ENCODE measurements at regions not wholly inside any gene's neighbourhood (a gene's known extent, or its start where the extent isn't known, plus 50 kb on each side); places are given as distances from the start of the nearest gene placed in this dataset.
A peak's percentile ranks its signal among the peaks of the same experiment; 100 is the strongest.
"Not testable (repeated sequence)": the region's sequence is repeated elsewhere in the genome, so short reads cannot be mapped to it uniquely, and the experiment has no call there.

GRCh38 chr16:77488652-77489051 is 53.8 kb upstream of the ADAMTS18 start:
- ATAC-seq (no peak), DNase-seq (ENCODE audit: missing footprints) (no peak)
- intact Hi-C loops (cut with DNase I): no loop called here

- ATAC-seq (no peak), DNase-seq (ENCODE audit: missing footprints) (no peak)
- intact Hi-C loops (cut with DNase I): no loop called here
These were observed 56.3 kb upstream of the ADAMTS18 start for GRCh38 chr16:77491091-77491490.

GRCh38 chr16:77496934-77497333 is 62.1 kb upstream of the ADAMTS18 start:
- intact Hi-C loops (cut with DNase I): loop anchor here (5.0 kb wide), 1 partner anchor 80 kb away; no protein-coding TSS in a partner anchor
- ATAC-seq (no peak), DNase-seq (ENCODE audit: missing footprints) (no peak)

DNA sequence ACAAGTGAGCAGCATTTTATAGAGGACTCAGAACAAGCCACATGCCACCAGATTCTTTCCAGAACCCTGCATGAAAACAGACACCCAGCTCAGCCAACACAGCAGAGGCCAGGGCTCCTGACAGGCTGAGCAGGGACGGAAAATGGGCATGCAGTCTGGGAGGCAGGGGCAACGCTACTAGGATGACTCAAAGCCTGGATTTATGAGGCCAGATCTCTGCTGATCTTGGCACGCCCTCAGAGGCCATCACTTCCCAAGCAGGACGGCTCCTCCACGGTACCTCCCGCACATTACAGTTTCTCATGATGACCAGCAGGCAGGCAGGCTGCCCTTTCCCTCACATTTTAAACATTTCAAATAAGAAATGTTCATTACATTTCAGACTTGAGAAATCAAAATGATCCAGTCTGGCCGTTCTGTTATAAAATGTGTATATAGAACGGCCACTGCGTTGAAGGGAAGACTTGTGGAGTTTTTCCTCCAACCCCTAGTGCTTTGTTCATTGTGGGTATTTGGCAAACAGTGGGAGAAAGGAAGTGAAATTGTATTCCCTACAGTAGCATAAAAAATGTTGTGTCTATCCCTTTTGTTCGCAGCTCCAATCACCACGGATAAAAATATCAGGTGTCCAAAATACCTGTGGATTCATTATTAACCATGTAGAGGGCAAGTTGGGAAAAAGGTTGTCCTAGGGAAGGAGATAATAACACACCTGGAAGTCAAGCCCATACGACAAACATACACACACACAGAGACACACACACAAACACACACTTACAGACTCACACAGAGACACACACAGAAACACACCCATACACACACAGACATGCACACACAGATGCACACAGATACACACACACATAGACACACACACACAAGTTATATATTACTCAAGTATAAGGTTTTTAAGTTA is 64.8 kb upstream of the ADAMTS18 start:
- peak; percentile 50 for DNase-seq (ENCODE audit: missing footprints)
- intact Hi-C loops (cut with DNase I): loop anchor here (5.0 kb wide), 1 partner anchor 78 kb away; no protein-coding TSS in a partner anchor
- peak; percentile 23 for ATAC-seq

GRCh38 chr16:77500286-77500598 is 65.4 kb upstream of the ADAMTS18 start:
- intact Hi-C loops (cut with DNase I): no loop called here

GRCh38 chr16:77500934-77501664 is 66.3 kb upstream of the ADAMTS18 start:
- intact Hi-C loops (cut with DNase I): no loop called here
- no peak for ATAC-seq

More at GRCh38 chr16:77500286-77500598, 65.4 kb upstream of the ADAMTS18 start:
- DNase-seq (ENCODE audit: missing footprints): no peak
- no peak for ATAC-seq

GRCh38 chr16:77502448-77502847 is 67.6 kb upstream of the ADAMTS18 start:
- ATAC-seq (no peak), DNase-seq (ENCODE audit: missing footprints) (no peak)
- intact Hi-C loops (cut with DNase I): no loop called here

More at GRCh38 chr16:77500934-77501664, 66.3 kb upstream of the ADAMTS18 start:
- no peak for DNase-seq (ENCODE audit: missing footprints)

DNA sequence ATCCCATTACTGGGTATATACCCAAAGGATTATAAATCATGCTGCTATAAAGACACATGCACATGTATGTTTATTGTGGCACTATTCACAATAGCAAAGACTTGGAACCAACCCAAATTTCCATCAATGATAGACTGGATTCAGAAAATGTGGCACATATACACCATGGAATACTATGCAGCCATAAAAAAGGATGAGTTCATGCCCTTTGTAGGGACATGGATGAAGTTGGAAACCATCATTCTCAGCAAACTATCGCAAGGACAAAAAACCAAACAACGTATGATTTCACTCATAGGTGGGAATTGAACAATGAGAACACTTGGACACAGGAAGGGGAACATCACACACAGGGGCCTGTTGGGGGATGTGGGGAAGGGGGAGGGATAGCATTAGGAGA is 71.7 kb upstream of the ADAMTS18 start:
- ATAC-seq; DNase-seq (ENCODE audit: missing footprints); intact Hi-C loops (cut with DNase I): not testable (repeated sequence)

GRCh38 chr16:77509051-77509450 is 74.2 kb upstream of the ADAMTS18 start:
- ATAC-seq: no peak
- no peak for DNase-seq (ENCODE audit: missing footprints)
- intact Hi-C loops (cut with DNase I): no loop called here

DNA sequence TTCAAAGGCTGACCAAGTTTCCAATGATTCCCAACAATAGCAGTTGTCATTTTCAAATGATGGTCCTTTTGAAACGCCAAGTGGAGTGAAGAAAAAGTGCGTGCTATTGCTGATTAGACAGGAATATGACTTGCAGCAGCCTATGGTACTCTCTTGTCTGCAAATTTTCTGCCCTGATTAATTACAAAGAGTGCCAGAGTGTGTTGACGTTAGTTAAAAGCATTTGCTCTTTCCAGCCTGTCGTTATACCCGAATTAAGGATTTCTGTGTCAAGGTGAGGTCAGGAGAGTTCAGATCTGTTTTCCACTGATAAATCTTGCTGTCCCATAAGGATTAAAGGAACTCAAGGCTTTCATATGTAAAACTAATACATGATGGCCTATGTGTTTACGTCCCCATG is 75.0 kb upstream of the ADAMTS18 start:
- no peak for ATAC-seq
- no peak for DNase-seq (ENCODE audit: missing footprints)
- intact Hi-C loops (cut with DNase I): no loop called here

- intact Hi-C loops (cut with DNase I): no loop called here
- DNase-seq (ENCODE audit: missing footprints) (no peak), ATAC-seq (no peak)
These were observed 76.2 kb upstream of the ADAMTS18 start for GRCh38 chr16:77511053-77511452.

- DNase-seq (ENCODE audit: missing footprints) (no peak), ATAC-seq (no peak)
- intact Hi-C loops (cut with DNase I): no loop called here
These were observed 79.8 kb upstream of the ADAMTS18 start for GRCh38 chr16:77514500-77515220.

GRCh38 chr16:77525226-77525625 is 90.4 kb upstream of the ADAMTS18 start:
- intact Hi-C loops (cut with DNase I); ATAC-seq; DNase-seq (ENCODE audit: missing footprints): not testable (repeated sequence)

- DNase-seq (ENCODE audit: missing footprints): no peak
- no peak for ATAC-seq
- intact Hi-C loops (cut with DNase I): no loop called here
These were observed 96.9 kb upstream of the ADAMTS18 start for GRCh38 chr16:77531752-77532151.

GRCh38 chr16:77536809-77537208 is 102.0 kb upstream of the ADAMTS18 start:
- intact Hi-C loops (cut with DNase I): no loop called here
- DNase-seq (ENCODE audit: missing footprints) (no peak), ATAC-seq (no peak)

GRCh38 chr16:77539421-77540034 is 104.7 kb upstream of the ADAMTS18 start:
- no peak for DNase-seq (ENCODE audit: missing footprints)
- no peak for ATAC-seq
- intact Hi-C loops (cut with DNase I): no loop called here

DNA sequence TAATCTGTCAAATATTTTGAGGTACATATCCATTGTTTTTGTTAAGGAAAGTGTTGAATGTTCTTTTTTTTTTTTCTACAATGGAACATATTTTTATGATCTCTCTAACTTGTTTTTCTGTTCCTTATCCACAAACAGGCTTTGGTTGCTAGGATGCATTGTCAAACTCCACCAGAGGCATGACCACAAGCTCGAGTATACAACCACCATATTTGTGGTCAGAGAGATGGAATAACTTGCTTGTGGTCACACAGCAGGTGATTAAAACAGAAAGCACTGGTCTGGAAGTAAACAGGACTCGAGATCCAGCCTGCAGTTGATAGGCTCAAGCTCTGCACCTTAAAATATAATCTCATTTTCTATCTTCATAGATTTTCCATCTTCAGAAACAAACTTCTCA is 105.8 kb upstream of the ADAMTS18 start:
- DNase-seq (ENCODE audit: missing footprints): no peak
- no peak for ATAC-seq
- intact Hi-C loops (cut with DNase I): no loop called here

DNA sequence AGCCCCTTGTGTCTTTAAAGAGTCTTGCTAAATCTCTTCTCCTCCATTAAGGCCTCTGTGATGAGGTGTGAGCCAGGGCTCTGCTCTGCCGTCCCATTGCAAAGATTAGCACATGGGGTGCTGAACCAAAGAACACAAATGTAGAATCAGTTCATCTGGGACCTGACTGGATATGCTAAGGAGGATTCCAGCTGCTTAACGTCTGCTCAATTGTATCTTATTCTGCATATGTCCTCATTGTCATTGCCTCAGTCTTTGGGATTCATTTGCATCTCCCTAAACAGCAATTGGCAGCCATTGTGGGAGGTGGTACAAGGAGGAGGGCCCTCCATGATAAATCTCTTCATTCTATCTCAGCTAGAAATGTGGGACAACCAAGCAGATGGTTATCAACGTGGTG is 106.3 kb upstream of the ADAMTS18 start:
- ATAC-seq (no peak), DNase-seq (ENCODE audit: missing footprints) (no peak)
- intact Hi-C loops (cut with DNase I): no loop called here

DNA sequence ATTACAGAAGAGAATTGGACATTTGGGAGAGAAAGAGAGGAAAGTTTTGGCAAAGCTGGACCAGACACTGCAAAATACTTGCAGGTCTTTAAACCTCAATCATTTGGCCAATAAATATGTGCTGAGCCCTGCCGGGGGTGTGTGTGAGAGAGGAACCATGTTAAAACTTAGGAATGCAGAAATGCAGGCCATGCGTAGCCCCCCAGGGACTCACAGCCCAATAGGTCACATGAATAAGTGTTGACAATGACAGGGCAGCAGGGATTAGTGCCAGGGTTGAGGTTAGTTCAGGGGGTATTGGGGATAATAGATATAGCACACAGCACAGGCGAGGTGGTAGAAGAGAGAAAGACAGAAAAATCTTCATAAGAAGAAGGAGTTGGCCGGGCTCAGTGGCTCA is 113.3 kb upstream of the ADAMTS18 start:
- intact Hi-C loops (cut with DNase I): no loop called here

More for the DNA sequence above, 113.3 kb upstream of the ADAMTS18 start:
- no peak for ATAC-seq
- DNase-seq (ENCODE audit: missing footprints): no peak
